ENCODE measurements at regions not wholly inside any gene's neighbourhood (a gene's known extent, or its start where the extent isn't known, plus 50 kb on each side); places are given as distances from the start of the nearest gene placed in this dataset.

- DNase-seq (ENCODE audit: extremely low read depth in 1 of 11, low read depth in 9 of 11, low spot score in 4 of 11): no peak
These were observed 336.9 kb upstream of the RAB6C start for GRCh38 chr2:129642526-129643043.

GRCh38 chr2:129645335-129645734 is 334.1 kb upstream of the RAB6C start:
- DNase-seq (ENCODE audit: extremely low read depth in 1 of 11, low read depth in 9 of 11, low spot score in 4 of 11): no peak

GRCh38 chr2:129646107-129646506 is 333.4 kb upstream of the RAB6C start:
- no peak for DNase-seq (ENCODE audit: extremely low read depth in 1 of 11, low read depth in 9 of 11, low spot score in 4 of 11)

- DNase-seq (ENCODE audit: extremely low read depth in 1 of 11, low read depth in 9 of 11, low spot score in 4 of 11): no peak
These were observed 326.2 kb upstream of the RAB6C start for GRCh38 chr2:129653246-129653645.

- no peak for DNase-seq (ENCODE audit: extremely low read depth in 1 of 11, low read depth in 9 of 11, low spot score in 4 of 11)
These were observed 325.1 kb upstream of the RAB6C start for GRCh38 chr2:129654331-129654730.

GRCh38 chr2:129656081-129656598 is 323.3 kb upstream of the RAB6C start:
- DNase-seq (ENCODE audit: extremely low read depth in 1 of 11, low read depth in 9 of 11, low spot score in 4 of 11): peak in 6 of 11 donors; percentile 7 to 35 (median 20)

GRCh38 chr2:129658430-129658829 is 321.0 kb upstream of the RAB6C start:
- no peak for DNase-seq (ENCODE audit: extremely low read depth in 1 of 11, low read depth in 9 of 11, low spot score in 4 of 11)

GRCh38 chr2:129661935-129662334 is 317.5 kb upstream of the RAB6C start:
- DNase-seq (ENCODE audit: extremely low read depth in 1 of 11, low read depth in 9 of 11, low spot score in 4 of 11): no peak

GRCh38 chr2:129667577-129667976 is 311.9 kb upstream of the RAB6C start:
- no peak for DNase-seq (ENCODE audit: extremely low read depth in 1 of 11, low read depth in 9 of 11, low spot score in 4 of 11)

- DNase-seq (ENCODE audit: extremely low read depth in 1 of 11, low read depth in 9 of 11, low spot score in 4 of 11): peak in 1 of 11 donors; percentile 14
These were observed 306.9 kb upstream of the RAB6C start for GRCh38 chr2:129672521-129672920.

GRCh38 chr2:129673234-129673633 is 306.2 kb upstream of the RAB6C start:
- no peak for DNase-seq (ENCODE audit: extremely low read depth in 1 of 11, low read depth in 9 of 11, low spot score in 4 of 11)

- DNase-seq (ENCODE audit: extremely low read depth in 1 of 11, low read depth in 9 of 11, low spot score in 4 of 11): no peak
These were observed 305.4 kb upstream of the RAB6C start for GRCh38 chr2:129673847-129674711.

GRCh38 chr2:129678751-129679150 is 300.7 kb upstream of the RAB6C start:
- DNase-seq (ENCODE audit: extremely low read depth in 1 of 11, low read depth in 9 of 11, low spot score in 4 of 11): no peak

- DNase-seq (ENCODE audit: extremely low read depth in 1 of 11, low read depth in 9 of 11, low spot score in 4 of 11): no peak
These were observed 297.7 kb upstream of the RAB6C start for GRCh38 chr2:129681788-129682187.

GRCh38 chr2:129689653-129690448 is 289.6 kb upstream of the RAB6C start:
- DNase-seq (ENCODE audit: extremely low read depth in 1 of 11, low read depth in 9 of 11, low spot score in 4 of 11): no peak

GRCh38 chr2:129695496-129695895 is 284.0 kb upstream of the RAB6C start:
- no peak for DNase-seq (ENCODE audit: extremely low read depth in 1 of 11, low read depth in 9 of 11, low spot score in 4 of 11)

GRCh38 chr2:129698593-129698992 is 280.9 kb upstream of the RAB6C start:
- DNase-seq (ENCODE audit: extremely low read depth in 1 of 11, low read depth in 9 of 11, low spot score in 4 of 11): no peak

- DNase-seq (ENCODE audit: extremely low read depth in 1 of 11, low read depth in 9 of 11, low spot score in 4 of 11): no peak
These were observed 279.5 kb upstream of the RAB6C start for GRCh38 chr2:129699781-129700573.
